Astrocyte (in vitro differentiated cells and primary cell): ENCODE measurements at regions not wholly inside any gene's neighbourhood (a gene's known extent, or its start where the extent isn't known, plus 50 kb on each side); places are given as distances from the start of the nearest gene placed in this dataset.

Experiments used
- DNase-seq: peaks from one replicate; pipeline ENCODE4 v3.0.0-alpha.2; 2010; ENCODE audit warnings: low read depth
- FAIRE-seq: peaks from 2 replicates; lab custom pipeline; 2011; peaks lifted over from hg19 to GRCh38; lab: Jason Lieb, UNC
- H2AFZ ChIP-seq: 2 replicates; pipeline ENCODE4 v1.6.0; 2012; ENCODE audit warnings: low read depth, low read length, inconsistent platforms
- H3K27ac ChIP-seq: 2 replicates; pipeline ENCODE4 v1.5.1; 2011; ENCODE audit warnings: low read depth, low read length, inconsistent platforms
- H3K27me3 ChIP-seq: 2 replicates; pipeline ENCODE4 v1.6.0; 2011; ENCODE audit warnings: low read length, inconsistent platforms; ENCODE audit not compliant: insufficient read depth
- H3K36me3 ChIP-seq: 2 replicates; pipeline ENCODE4 v1.5.1; 2011; ENCODE audit warnings: low read length, inconsistent platforms; ENCODE audit not compliant: insufficient read depth
- H3K4me1 ChIP-seq: 2 replicates; pipeline ENCODE4 v1.5.1; 2011; ENCODE audit warnings: low read length, inconsistent platforms; ENCODE audit not compliant: insufficient read depth
- H3K4me2 ChIP-seq: 2 replicates; pipeline ENCODE4 v1.6.0; 2012; ENCODE audit warnings: low read length, inconsistent platforms
- H3K4me3 ChIP-seq: 2 replicates; pipeline ENCODE4 v1.5.1; 2011; ENCODE audit warnings: low read depth, mild to moderate bottlenecking, low read length, inconsistent platforms; ENCODE audit not compliant: insufficient read depth
- H3K79me2 ChIP-seq: 2 replicates; pipeline ENCODE4 v1.6.0; 2012; ENCODE audit warnings: mild to moderate bottlenecking, low read length, inconsistent platforms; ENCODE audit not compliant: insufficient read depth
- H3K9ac ChIP-seq: 2 replicates; pipeline ENCODE4 v1.6.0; 2012; ENCODE audit warnings: mild to moderate bottlenecking, low read length, inconsistent platforms
- H3K9me3 ChIP-seq: 2 replicates; pipeline ENCODE4 v1.5.1; 2012; ENCODE audit warnings: low read depth, mild to moderate bottlenecking, low read length, inconsistent platforms; ENCODE audit not compliant: insufficient read depth
- H4K20me1 ChIP-seq: 2 replicates; pipeline ENCODE4 v1.6.0; 2012; ENCODE audit warnings: low read length, inconsistent platforms; ENCODE audit not compliant: insufficient read depth
- H3K27ac Mint-ChIP-seq: one replicate; pipeline ENCODE4 v1.8.0; 2021; ENCODE audit warnings: mild to moderate bottlenecking, mixed read lengths; ENCODE audit not compliant: unreplicated experiment
- H3K27me3 Mint-ChIP-seq: one replicate; pipeline ENCODE4 v1.8.0; 2021; ENCODE audit warnings: low read depth, mixed read lengths; ENCODE audit not compliant: unreplicated experiment
- H3K36me3 Mint-ChIP-seq: one replicate; pipeline ENCODE4 v1.8.0; 2021; ENCODE audit warnings: low read depth, mixed read lengths; ENCODE audit not compliant: unreplicated experiment
- H3K4me1 Mint-ChIP-seq: one replicate; pipeline ENCODE4 v1.8.0; 2021; ENCODE audit warnings: low read depth, mixed read lengths; ENCODE audit not compliant: unreplicated experiment
- H3K4me3 Mint-ChIP-seq: one replicate; pipeline ENCODE4 v1.8.0; 2021; ENCODE audit warnings: mild to moderate bottlenecking, moderate library complexity, mixed read lengths; ENCODE audit not compliant: unreplicated experiment
- H3K9me3 Mint-ChIP-seq: one replicate; pipeline ENCODE4 v1.8.0; 2021; ENCODE audit warnings: mild to moderate bottlenecking, mixed read lengths; ENCODE audit not compliant: unreplicated experiment
- CTCF ChIP-seq: IDR thresholded peaks from 2 replicates; pipeline ENCODE4 v1.5.1; 2011; ENCODE audit warnings: low read depth, mild to moderate bottlenecking, inconsistent platforms, low read length, moderate library complexity; ENCODE audit not compliant: insufficient read depth
- EZH2 ChIP-seq: IDR thresholded peaks from 2 replicates; pipeline ENCODE4 v1.6.1; 2012; ENCODE audit warnings: mild to moderate bottlenecking, low read length, inconsistent platforms; ENCODE audit not compliant: insufficient read depth

GRCh38 chr11:82355313-82355823, 378.3 kb downstream of the FAM181B start:
- H2AFZ ChIP-seq = no peak overlapping the region
- Mint-ChIP-seq H3K9me3 (no peaks in the 10 kb centered on the region), H3K4me1 (peaks cover 6% of the 10 kb centered on the region), H3K36me3 (no peaks in the 10 kb centered on the region), H3K4me3 (no peak overlapping the region), H3K27me3 (no peaks in the 10 kb centered on the region), H3K27ac (no peak overlapping the region)
- H3K36me3 ChIP-seq = no peaks in the 10 kb centered on the region
- H3K4me2 ChIP-seq = no peak overlapping the region
- no peaks in the 10 kb centered on the region for H4K20me1 ChIP-seq
- H3K27me3 ChIP-seq = no peaks in the 10 kb centered on the region
- FAIRE-seq (no peak), DNase-seq (no peak)
- H3K9me3 ChIP-seq = no peaks in the 10 kb centered on the region
- no peak overlapping the region for H3K4me3 ChIP-seq
- H3K4me1 ChIP-seq = no peaks in the 10 kb centered on the region
- H3K9ac ChIP-seq = no peak overlapping the region
- TF ChIP-seq EZH2 = no peak
- no peak for TF ChIP-seq CTCF
- no peaks in the 10 kb centered on the region for H3K79me2 ChIP-seq
- no peak overlapping the region for H3K27ac ChIP-seq

- Histone ChIP-seq H3K4me2 (no peak overlapping the region), H3K9me3 (no peaks in the 10 kb centered on the region), H2AFZ (no peak overlapping the region), H3K79me2 (no peaks in the 10 kb centered on the region), H4K20me1 (no peaks in the 10 kb centered on the region), H3K4me3 (no peak overlapping the region), H3K27ac (no peak overlapping the region), H3K9ac (no peak overlapping the region), H3K4me1 (no peaks in the 10 kb centered on the region), H3K27me3 (no peaks in the 10 kb centered on the region), H3K36me3 (no peaks in the 10 kb centered on the region)
- Mint-ChIP-seq H3K4me1 (no peaks in the 10 kb centered on the region), H3K9me3 (no peaks in the 10 kb centered on the region), H3K27ac (no peak overlapping the region), H3K4me3 (no peak overlapping the region), H3K36me3 (no peaks in the 10 kb centered on the region), H3K27me3 (no peaks in the 10 kb centered on the region)
- FAIRE-seq (no peak), DNase-seq (no peak)
- TF ChIP-seq CTCF (no peak), EZH2 (no peak)
These were observed 406.8 kb downstream of the FAM181B start for GRCh38 chr11:82326853-82327252.

GRCh38 chr11:82321206-82321605, 412.5 kb downstream of the FAM181B start:
- no peak for DNase-seq
- no peaks in the 10 kb centered on the region for H4K20me1 ChIP-seq
- H3K27ac Mint-ChIP-seq = no peak overlapping the region
- no peaks in the 10 kb centered on the region for H3K27me3 Mint-ChIP-seq
- no peak overlapping the region for H3K4me3 ChIP-seq
- no peak overlapping the region for H3K9ac ChIP-seq
- no peaks in the 10 kb centered on the region for H3K4me1 Mint-ChIP-seq
- FAIRE-seq = no peak
- H3K27me3 ChIP-seq = no peaks in the 10 kb centered on the region
- no peaks in the 10 kb centered on the region for H3K4me1 ChIP-seq
- no peak overlapping the region for H3K4me2 ChIP-seq
- no peak overlapping the region for H2AFZ ChIP-seq
- no peaks in the 10 kb centered on the region for H3K79me2 ChIP-seq
- TF ChIP-seq EZH2 = no peak
- TF ChIP-seq CTCF = no peak
- no peaks in the 10 kb centered on the region for H3K9me3 ChIP-seq
- no peak overlapping the region for H3K27ac ChIP-seq
- H3K36me3 Mint-ChIP-seq = no peaks in the 10 kb centered on the region
- no peaks in the 10 kb centered on the region for H3K36me3 ChIP-seq
- H3K4me3 Mint-ChIP-seq = no peak overlapping the region
- peaks cover 2% of the 10 kb centered on the region for H3K9me3 Mint-ChIP-seq
